Heart left ventricle (tissue), 13 donors: ENCODE measurements at regions not wholly inside any gene's neighbourhood (a gene's known extent, or its start where the extent isn't known, plus 50 kb on each side); places are given as distances from the start of the nearest gene placed in this dataset.

Experiments
- CTCF ChIP-seq, 12 donors: fragments of 200-600 bp; sonication (generic) in 4 of 12; IDR thresholded peaks; one replicate each; pipeline versions ENCODE4 v1.5.0 to v1.8.0; 2018 to 2022; ENCODE audit warnings: antibody characterized with exemption in 12 of 12, mild to moderate bottlenecking in 5 of 12
- POLR2A ChIP-seq, 2 donors: fragments of 450-650 bp; IDR thresholded peaks; one replicate each; pipeline ENCODE4 v1.6.1; 2017; ENCODE audit warnings: antibody characterized with exemption in 2 of 2, mild to moderate bottlenecking in 2 of 2, moderate library complexity in 2 of 2
- donor health status: ischemic (EF 13 %, LVEDD 7.1; RV severe dilation, severe dysfunction).
- donor health status: DM: no; HTN: yes; CAD: no.
- donor health status: DM: no; HTN: no; CAD: no.
- donor health status: ischemic (EF 25% LVEDD 6.9; RV normal size, moderate dysfunction).
- donor health status: ischemic (EF 25% LVEDD 5.7; RV mildly dilated, moderate dysfunction).
- donor health status: ischemic (EF 35%, LVEDD 5.7; RV mildly dilated, moderate dysfunction).
- donor health status: nonischemic (EF 11% LVEDD 7.7; RV severe dilation, severe dysfunction).
- donor health status: DM: yes; HTN: yes; CAD: no.
- donor health status: PGD.
- donor health status: ischemic (EF 29% LVEDD 5.4; RV normal size, mild dysfunction).
- donor health status: nonischemic (EF 23%, LVEDD 6.1; RV moderate dilation, normal function).

GRCh38 chr7:136492366-136492765 is 376.1 kb upstream of the CHRM2 start:
- TF ChIP-seq CTCF (IDR thresholded peaks at IDR 0.05) (no peak), POLR2A (IDR thresholded peaks at IDR 0.05) (no peak)
